Heart left ventricle (tissue), 13 donors: ENCODE measurements at regions not wholly inside any gene's neighbourhood (a gene's known extent, or its start where the extent isn't known, plus 50 kb on each side); places are given as distances from the start of the nearest gene placed in this dataset.

ENCODE experiments used
- POLR2A ChIP-seq, 2 donors: fragments of 450-650 bp; IDR thresholded peaks; one replicate each; pipeline ENCODE4 v1.6.1; 2017; ENCODE audit warnings: antibody characterized with exemption in 2 of 2, mild to moderate bottlenecking in 2 of 2, moderate library complexity in 2 of 2
- TF ChIP-seq, protein P1 (sequence below), 12 donors: fragments of 200-600 bp; sonication (generic) in 4 of 12; IDR thresholded peaks; one replicate each; pipeline versions ENCODE4 v1.5.0 to v1.8.0; 2018 to 2022; ENCODE audit warnings: antibody characterized with exemption in 12 of 12, mild to moderate bottlenecking in 5 of 12
- donor health status: ischemic (EF 13 %, LVEDD 7.1; RV severe dilation, severe dysfunction).
- donor health status: DM: no; HTN: yes; CAD: no.
- donor health status: DM: no; HTN: no; CAD: no.
- donor health status: ischemic (EF 25% LVEDD 6.9; RV normal size, moderate dysfunction).
- donor health status: ischemic (EF 25% LVEDD 5.7; RV mildly dilated, moderate dysfunction).
- donor health status: ischemic (EF 35%, LVEDD 5.7; RV mildly dilated, moderate dysfunction).
- donor health status: nonischemic (EF 11% LVEDD 7.7; RV severe dilation, severe dysfunction).
- donor health status: DM: yes; HTN: yes; CAD: no.
- donor health status: PGD.
- donor health status: ischemic (EF 29% LVEDD 5.4; RV normal size, mild dysfunction).
- donor health status: nonischemic (EF 23%, LVEDD 6.1; RV moderate dilation, normal function).

DNA sequence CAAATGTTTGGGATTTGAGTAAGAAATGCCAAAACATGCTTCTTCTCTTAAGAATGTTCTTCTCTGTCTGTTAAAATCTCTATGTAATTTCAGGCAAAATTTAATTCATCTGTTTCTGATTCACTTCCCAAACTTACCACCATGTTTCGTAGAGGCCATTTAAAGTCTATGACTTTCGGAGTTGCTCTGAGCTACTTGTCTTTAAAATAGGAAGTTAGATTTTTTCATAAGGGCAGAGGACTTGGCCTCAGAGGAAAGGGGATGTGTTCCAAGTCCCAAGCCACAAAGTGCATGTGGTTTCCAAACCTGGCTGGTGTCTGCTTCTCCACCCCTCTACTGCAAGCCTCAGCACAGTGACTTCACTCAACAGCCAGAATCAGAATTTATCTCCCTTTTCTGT, 111.3 kb upstream of the ADRA1B start:
- TF ChIP-seq, protein P1, sequence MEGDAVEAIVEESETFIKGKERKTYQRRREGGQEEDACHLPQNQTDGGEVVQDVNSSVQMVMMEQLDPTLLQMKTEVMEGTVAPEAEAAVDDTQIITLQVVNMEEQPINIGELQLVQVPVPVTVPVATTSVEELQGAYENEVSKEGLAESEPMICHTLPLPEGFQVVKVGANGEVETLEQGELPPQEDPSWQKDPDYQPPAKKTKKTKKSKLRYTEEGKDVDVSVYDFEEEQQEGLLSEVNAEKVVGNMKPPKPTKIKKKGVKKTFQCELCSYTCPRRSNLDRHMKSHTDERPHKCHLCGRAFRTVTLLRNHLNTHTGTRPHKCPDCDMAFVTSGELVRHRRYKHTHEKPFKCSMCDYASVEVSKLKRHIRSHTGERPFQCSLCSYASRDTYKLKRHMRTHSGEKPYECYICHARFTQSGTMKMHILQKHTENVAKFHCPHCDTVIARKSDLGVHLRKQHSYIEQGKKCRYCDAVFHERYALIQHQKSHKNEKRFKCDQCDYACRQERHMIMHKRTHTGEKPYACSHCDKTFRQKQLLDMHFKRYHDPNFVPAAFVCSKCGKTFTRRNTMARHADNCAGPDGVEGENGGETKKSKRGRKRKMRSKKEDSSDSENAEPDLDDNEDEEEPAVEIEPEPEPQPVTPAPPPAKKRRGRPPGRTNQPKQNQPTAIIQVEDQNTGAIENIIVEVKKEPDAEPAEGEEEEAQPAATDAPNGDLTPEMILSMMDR (IDR thresholded peaks at IDR 0.05), result no peak
- no peak for TF ChIP-seq POLR2A (IDR thresholded peaks at IDR 0.05)
